H9 (cell line): ENCODE measurements at regions not wholly inside any gene's neighbourhood (a gene's known extent, or its start where the extent isn't known, plus 50 kb on each side); places are given as distances from the start of the nearest gene placed in this dataset.

Source experiments
- DNase-seq: peaks from one replicate; pipeline ENCODE4 v3.0.0-alpha.2; 2017
- H2AFZ ChIP-seq: one replicate; pipeline ENCODE4 v1.6.1; 2013; ENCODE audit warnings: mild to moderate bottlenecking, low read length, control low read depth, moderate library complexity
- H2AK5ac ChIP-seq: 2 replicates; pipeline ENCODE4 v1.6.1; 2013; ENCODE audit warnings: low read length, control low read depth, mixed read lengths; ENCODE audit not compliant: insufficient read length
- H2BK120ac ChIP-seq: one replicate; pipeline ENCODE4 v1.6.1; 2013; ENCODE audit warnings: low read depth, mild to moderate bottlenecking, low read length, control low read depth, inconsistent platforms; ENCODE audit not compliant: poor library complexity, severe bottlenecking
- H2BK12ac ChIP-seq: 2 replicates; pipeline ENCODE4 v1.6.1; 2013; ENCODE audit warnings: low read length, control low read depth, mixed read lengths, low read depth; ENCODE audit not compliant: insufficient read length
- H2BK15ac ChIP-seq: 2 replicates; pipeline ENCODE4 v1.6.1; 2013; ENCODE audit warnings: low read depth, low read length, control low read depth
- H2BK20ac ChIP-seq: one replicate; pipeline ENCODE4 v1.6.1; 2013; ENCODE audit warnings: low read depth, mild to moderate bottlenecking, low read length, control low read depth, inconsistent platforms; ENCODE audit not compliant: poor library complexity, severe bottlenecking
- H2BK5ac ChIP-seq: 2 replicates; pipeline ENCODE4 v1.6.1; 2013; ENCODE audit warnings: low read length, control low read depth, mixed read lengths; ENCODE audit not compliant: insufficient read length
- H3K14ac ChIP-seq: 2 replicates; pipeline ENCODE4 v1.6.1; 2013; ENCODE audit warnings: low read length, control low read depth; ENCODE audit not compliant: insufficient read depth
- H3K18ac ChIP-seq: 2 replicates; pipeline ENCODE4 v1.6.1; 2013; ENCODE audit warnings: low read depth, mild to moderate bottlenecking, mixed read lengths, low read length, control low read depth; ENCODE audit not compliant: insufficient read length
- H3K23ac ChIP-seq: 2 replicates; pipeline ENCODE4 v1.6.1; 2013; ENCODE audit warnings: low read length, control low read depth, mixed read lengths, low read depth; ENCODE audit not compliant: insufficient read length
- H3K23me2 ChIP-seq: 2 replicates; pipeline ENCODE4 v1.6.1; 2013; ENCODE audit warnings: low read depth, mild to moderate bottlenecking, mixed read lengths, low read length, control low read depth; ENCODE audit not compliant: insufficient read length, poor library complexity, severe bottlenecking
- H3K27ac ChIP-seq: 2 replicates; pipeline ENCODE4 v1.5.1; 2013; ENCODE audit warnings: low read length, control low read depth, mixed read lengths, low read depth; ENCODE audit not compliant: insufficient read length
- H3K27me3 ChIP-seq: 2 replicates; pipeline ENCODE4 v1.6.1; 2013; ENCODE audit warnings: low read length, control low read depth, inconsistent platforms; ENCODE audit not compliant: insufficient read depth
- H3K4ac ChIP-seq: 2 replicates; pipeline ENCODE4 v1.6.1; 2013; ENCODE audit warnings: low read depth, mild to moderate bottlenecking, control low read depth, inconsistent platforms, low read length, moderate library complexity
- H3K4me1 ChIP-seq: 2 replicates; pipeline ENCODE4 v1.6.1; 2013; ENCODE audit warnings: low read length, control low read depth, inconsistent platforms; ENCODE audit not compliant: insufficient read depth
- H3K4me2 ChIP-seq: 2 replicates; pipeline ENCODE4 v1.6.1; 2013; ENCODE audit warnings: low read length, control low read depth, mixed read lengths; ENCODE audit not compliant: insufficient read length, insufficient read depth
- H3K56ac ChIP-seq: 2 replicates; pipeline ENCODE4 v1.6.1; 2013; ENCODE audit warnings: low read depth, mild to moderate bottlenecking, mixed read lengths, low read length, control low read depth; ENCODE audit not compliant: insufficient read length
- H3K79me1 ChIP-seq: 2 replicates; pipeline ENCODE4 v1.6.1; 2013; ENCODE audit warnings: low read depth, mild to moderate bottlenecking, moderate library complexity, low read length, control low read depth, inconsistent platforms; ENCODE audit not compliant: insufficient read depth, poor library complexity, severe bottlenecking
- H3K79me2 ChIP-seq: 2 replicates; pipeline ENCODE4 v1.6.1; 2013; ENCODE audit warnings: low read length, control low read depth, inconsistent platforms; ENCODE audit not compliant: insufficient read depth
- H3K9ac ChIP-seq: 2 replicates; pipeline ENCODE4 v1.6.1; 2013; ENCODE audit warnings: low read length, control low read depth, mixed read lengths; ENCODE audit not compliant: insufficient read length; ENCODE audit errors: extremely low read depth
- H3K9me3 ChIP-seq: one replicate; pipeline ENCODE4 v1.6.1; 2013; ENCODE audit warnings: low read depth, low read length, inconsistent platforms; ENCODE audit not compliant: control insufficient read depth
- H3T11ph ChIP-seq: one replicate; pipeline ENCODE4 v1.6.1; 2013; ENCODE audit warnings: mild to moderate bottlenecking, low read length, control low read depth, inconsistent platforms
- H4K20me1 ChIP-seq: one replicate; pipeline ENCODE4 v1.6.1; 2013; ENCODE audit not compliant: control insufficient read depth, insufficient read length, insufficient read depth
- H4K5ac ChIP-seq: 2 replicates; pipeline ENCODE4 v1.6.1; 2013; ENCODE audit warnings: low read depth, mild to moderate bottlenecking, mixed read lengths, low read length, control low read depth; ENCODE audit not compliant: insufficient read length
- H4K8ac ChIP-seq: replicated peaks from 2 replicates; pipeline ENCODE4 v1.6.1; 2013; ENCODE audit warnings: low read length, control low read depth, mixed read lengths, low read depth; ENCODE audit not compliant: insufficient read length
- H4K91ac ChIP-seq: 2 replicates; pipeline ENCODE4 v1.6.1; 2013; ENCODE audit warnings: low read depth, mild to moderate bottlenecking, moderate library complexity, mixed read lengths, low read length, control low read depth; ENCODE audit not compliant: insufficient read length
- H3K27ac Mint-ChIP-seq, 3 experiments: 2 replicates in 2 of 3; 3 replicates in 1 of 3; pipeline ENCODE4 v1.8.0; 2020 to 2021; ENCODE audit warnings: mixed read lengths in 3 of 3, mild to moderate bottlenecking in 1 of 3, moderate library complexity in 1 of 3
- H3K27me3 Mint-ChIP-seq: 2 replicates; pipeline ENCODE4 v1.8.0; 2021; ENCODE audit warnings: low read depth, mild to moderate bottlenecking, moderate library complexity, mixed read lengths
- H3K36me3 Mint-ChIP-seq, 3 experiments: 2 replicates in 2 of 3; 3 replicates in 1 of 3; pipeline ENCODE4 v1.8.0; 2020 to 2021; ENCODE audit warnings: low read depth in 3 of 3, mixed read lengths in 3 of 3; ENCODE audit not compliant: insufficient read depth in 1 of 3
- H3K4me1 Mint-ChIP-seq, 2 experiments: 2 replicates each; pipeline ENCODE4 v1.8.0; 2020; ENCODE audit warnings: mixed read lengths in 2 of 2
- H3K4me3 Mint-ChIP-seq, 2 experiments: 2 replicates in 1 of 2; 3 replicates in 1 of 2; pipeline ENCODE4 v1.8.0; 2020 to 2021; ENCODE audit warnings: mild to moderate bottlenecking in 2 of 2, mixed read lengths in 2 of 2, moderate library complexity in 1 of 2
- H3K9me3 Mint-ChIP-seq, 2 experiments: 2 replicates in 1 of 2; 3 replicates in 1 of 2; pipeline ENCODE4 v1.8.0; 2020; ENCODE audit warnings: mild to moderate bottlenecking in 2 of 2, mixed read lengths in 2 of 2, moderate library complexity in 1 of 2
- CTCF ChIP-seq: fragments of 200-600 bp; sonication (generic); conservative IDR thresholded peaks from 3 replicates; pipeline ENCODE4 v1.8.0; 2021; ENCODE audit warnings: antibody characterized with exemption, mild to moderate bottlenecking
- WGBS: extraction: QIAGEN DNeasy Blood & Tissue Kit; methylation state at CpG from one replicate; pipeline ENCODE4 v1.1.7; 2013; ENCODE audit warnings: missing lambda C conversion rate, low lambda C conversion rate, mixed read lengths; ENCODE audit not compliant: insufficient read length; ENCODE audit errors: extremely low coverage; 5-methylcytosine and 5-hydroxymethylcytosine counted together

GRCh38 chr3:95775486-95776094 is 1038.8 kb upstream of the EPHA6 start:
- H3K4me1 ChIP-seq = no peaks in the 10 kb centered on the region
- H3K9me3 ChIP-seq = peaks cover 15% of the 10 kb centered on the region
- no peak overlapping the region for H3K27ac ChIP-seq
- no peak overlapping the region for H3K4ac ChIP-seq
- TF ChIP-seq CTCF = no peak
- no peaks in the 10 kb centered on the region for H3K27me3 Mint-ChIP-seq
- no peaks in the 10 kb centered on the region for H3K79me1 ChIP-seq
- no peak overlapping the region for H3K4me2 ChIP-seq
- H3K79me2 ChIP-seq = no peaks in the 10 kb centered on the region
- no peak overlapping the region for H2AFZ ChIP-seq
- no peak overlapping the region for H4K5ac ChIP-seq
- no peak overlapping the region for H3K14ac ChIP-seq
- no peak overlapping the region for H3K56ac ChIP-seq
- peaks cover 55% of the 10 kb centered on the region in 2 experiments for H3K9me3 Mint-ChIP-seq
- no peak overlapping the region for H2BK5ac ChIP-seq
- H2BK12ac ChIP-seq = no peak overlapping the region
- no peak overlapping the region for H4K91ac ChIP-seq
- no peaks in the 10 kb centered on the region for H3K23me2 ChIP-seq
- H3T11ph ChIP-seq = no peak overlapping the region
- H4K8ac ChIP-seq = no peak overlapping the region
- no peak overlapping the region for H3K18ac ChIP-seq
- H3K27me3 ChIP-seq = no peaks in the 10 kb centered on the region
- peaks cover 22 to 44% (median 31%) of the 10 kb centered on the region in 3 experiments for H3K36me3 Mint-ChIP-seq
- H2BK15ac ChIP-seq = no peak overlapping the region
- no CpG with 5 or more reads among the region's 5 CpGs for WGBS
- H3K4me1 Mint-ChIP-seq = no peaks in the 10 kb centered on the region
- no peak overlapping the region for H3K27ac Mint-ChIP-seq
- no peak for DNase-seq
- no peak overlapping the region for H2BK20ac ChIP-seq
- H2BK120ac ChIP-seq = no peak overlapping the region
- H4K20me1 ChIP-seq = no peaks in the 10 kb centered on the region
- H3K23ac ChIP-seq = no peak overlapping the region
- H3K4me3 Mint-ChIP-seq = no peak overlapping the region; a peak in 1 of 5 replicates
- no peak overlapping the region for H2AK5ac ChIP-seq
- no peak overlapping the region for H3K9ac ChIP-seq
